GM18505 (cell line): ENCODE measurements at regions not wholly inside any gene's neighbourhood (a gene's known extent, or its start where the extent isn't known, plus 50 kb on each side); places are given as distances from the start of the nearest gene placed in this dataset.
"Not testable (repeated sequence)": the region's sequence is repeated elsewhere in the genome, so short reads cannot be mapped to it uniquely, and the experiment has no call there.

Experiments used
- ATAC-seq: cut with Tn5 transposase; IDR thresholded peaks from one replicate; pipeline ENCODE4 v1.9.1; 2021; ENCODE audit not compliant: unreplicated experiment

GRCh38 chr9:61817127-61817705 lies 627.4 kb downstream of the SPATA31A7 start:
- not testable (repeated sequence) for ATAC-seq

GRCh38 chr9:61853624-61854259 lies 663.9 kb downstream of the SPATA31A7 start:
- peak; percentile 68 for ATAC-seq

- ATAC-seq: not testable (repeated sequence)
Measured at GRCh38 chr9:61854260-61854640, 664.4 kb downstream of the SPATA31A7 start.

- ATAC-seq: peak; percentile 66
Measured at GRCh38 chr9:61856283-61856682, 666.4 kb downstream of the SPATA31A7 start.

- ATAC-seq: not testable (repeated sequence)
Measured at GRCh38 chr9:61856858-61857453, 667.1 kb downstream of the SPATA31A7 start.

- ATAC-seq: peak; percentile 83
Measured at GRCh38 chr9:61857709-61858351, 668.0 kb downstream of the SPATA31A7 start.

- not testable (repeated sequence) for ATAC-seq
Measured at GRCh38 chr9:61862431-61862971, 672.7 kb downstream of the SPATA31A7 start.

GRCh38 chr9:61864463-61864862 lies 674.6 kb downstream of the SPATA31A7 start:
- not testable (repeated sequence) for ATAC-seq

GRCh38 chr9:61868965-61869364 lies 679.1 kb downstream of the SPATA31A7 start:
- not testable (repeated sequence) for ATAC-seq

- not testable (repeated sequence) for ATAC-seq
Measured at GRCh38 chr9:61872329-61872728, 682.5 kb downstream of the SPATA31A7 start.
